Fibroblast of lung (primary cell): ENCODE measurements at regions not wholly inside any gene's neighbourhood (a gene's known extent, or its start where the extent isn't known, plus 50 kb on each side); places are given as distances from the start of the nearest gene placed in this dataset.

Experiments used
- CTCF ChIP-seq, 2 donors: IDR thresholded peaks in 1 of 2; conservative IDR thresholded peaks in 1 of 2; 1 replicate in 1 of 2; 2 replicates in 1 of 2; pipeline ENCODE4 v1.5.1; 2011 to 2012; ENCODE audit warnings: low read length in 2 of 2, control low read depth in 1 of 2, inconsistent platforms in 1 of 2, low read depth in 1 of 2, mild to moderate bottlenecking in 1 of 2
- EZH2 ChIP-seq: IDR thresholded peaks from 2 replicates; pipeline ENCODE4 v1.5.1; 2012; ENCODE audit warnings: low read length, control low read depth, mild to moderate bottlenecking; ENCODE audit errors: missing control alignments

- TF ChIP-seq CTCF (conservative IDR thresholded peaks at IDR 0.05 in 1 of 2, IDR thresholded peaks at IDR 0.05 in 1 of 2; ENCODE audit: low read depth in 1 of 2, low read length in 2 of 2), result no peak
- no peak for TF ChIP-seq EZH2
Measured at GRCh38 chr20:62563561-62563960, 78.7 kb upstream of the SLCO4A1 start.
